H1 (cell line): ENCODE measurements at regions not wholly inside any gene's neighbourhood (a gene's known extent, or its start where the extent isn't known, plus 50 kb on each side); places are given as distances from the start of the nearest gene placed in this dataset.

Experiments used
- CREB1 ChIP-seq: IDR thresholded peaks from 2 replicates; pipeline ENCODE4 v1.6.1; 2012; ENCODE audit warnings: inconsistent platforms
- GABPA ChIP-seq: IDR thresholded peaks from 2 replicates; pipeline ENCODE4 v1.6.1; 2011; ENCODE audit warnings: mild to moderate bottlenecking, low read length, moderate library complexity, borderline replicate concordance; ENCODE audit not compliant: insufficient read depth
- JUND ChIP-seq: IDR thresholded peaks from 2 replicates; pipeline ENCODE4 v1.6.1; 2011; ENCODE audit warnings: mild to moderate bottlenecking, improper control_type of control experiment, low read length
- NRF1 ChIP-seq: IDR thresholded peaks from 2 replicates; pipeline ENCODE4 v1.6.1; 2011; ENCODE audit warnings: mild to moderate bottlenecking, low read depth, low read length, improper control_type of control experiment
- POLR2A ChIP-seq, 2 experiments: IDR thresholded peaks; 1 replicate in 1 of 2; 2 replicates in 1 of 2; pipeline ENCODE4 v1.6.1; 2011; ENCODE audit warnings: low read depth in 2 of 2, low read length in 2 of 2, mild to moderate bottlenecking in 2 of 2; ENCODE audit errors: control extremely low read depth in 1 of 2
- RAD21 ChIP-seq, 2 experiments: IDR thresholded peaks in 1 of 2; conservative IDR thresholded peaks in 1 of 2; 2 replicates each; pipeline ENCODE4 v1.6.1; 2011; ENCODE audit warnings: low read depth in 2 of 2, low read length in 2 of 2, improper control_type of control experiment in 1 of 2, inconsistent platforms in 1 of 2, mild to moderate bottlenecking in 1 of 2, moderate library complexity in 1 of 2
- SP1 ChIP-seq: IDR thresholded peaks from 2 replicates; pipeline ENCODE4 v1.6.1; 2011; ENCODE audit warnings: low read depth, low read length
- TBP ChIP-seq: IDR thresholded peaks from 2 replicates; pipeline ENCODE4 v1.6.1; 2011; ENCODE audit warnings: low read depth, low read length, improper control_type of control experiment
- TCF12 ChIP-seq: IDR thresholded peaks from 2 replicates; pipeline ENCODE4 v1.6.1; 2011; ENCODE audit warnings: low read depth, mild to moderate bottlenecking, low read length
- ZNF274 ChIP-seq: IDR thresholded peaks from 2 replicates; pipeline ENCODE4 v1.7.0; 2012; ENCODE audit warnings: low read length, borderline replicate concordance; ENCODE audit errors: extremely low read depth
- TF ChIP-seq, protein P1 (sequence below), 3 experiments: IDR thresholded peaks; 1 replicate in 2 of 3; 2 replicates in 1 of 3; pipeline versions ENCODE4 v1.5.1 to v1.6.1; 2011; ENCODE audit warnings: low read length in 3 of 3, mild to moderate bottlenecking in 3 of 3, inconsistent platforms in 2 of 3, low read depth in 1 of 3, moderate library complexity in 1 of 3; ENCODE audit not compliant: insufficient read depth in 1 of 3; ENCODE audit errors: control extremely low read depth in 1 of 3

DNA sequence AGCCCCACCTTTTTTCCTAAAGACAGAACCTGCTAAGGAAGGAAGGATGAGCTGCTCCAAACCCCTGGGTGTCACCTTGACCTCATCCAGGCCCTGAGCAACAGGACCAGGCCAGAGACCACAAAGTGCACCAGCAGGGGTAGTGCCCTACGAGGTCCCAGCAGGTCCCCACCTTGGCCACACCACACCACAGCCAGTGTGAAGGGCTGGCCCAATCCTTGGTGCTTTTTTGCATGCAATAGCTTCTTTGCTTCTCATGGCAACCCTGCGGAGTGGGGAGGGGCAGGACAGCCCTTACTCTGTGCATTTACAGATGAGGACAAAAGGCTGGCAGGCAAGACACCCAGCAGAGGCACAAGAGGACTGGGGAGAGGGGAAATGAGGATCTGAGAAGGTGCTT is 352.6 kb downstream of the BCL11B start:
- TF ChIP-seq, protein P1, sequence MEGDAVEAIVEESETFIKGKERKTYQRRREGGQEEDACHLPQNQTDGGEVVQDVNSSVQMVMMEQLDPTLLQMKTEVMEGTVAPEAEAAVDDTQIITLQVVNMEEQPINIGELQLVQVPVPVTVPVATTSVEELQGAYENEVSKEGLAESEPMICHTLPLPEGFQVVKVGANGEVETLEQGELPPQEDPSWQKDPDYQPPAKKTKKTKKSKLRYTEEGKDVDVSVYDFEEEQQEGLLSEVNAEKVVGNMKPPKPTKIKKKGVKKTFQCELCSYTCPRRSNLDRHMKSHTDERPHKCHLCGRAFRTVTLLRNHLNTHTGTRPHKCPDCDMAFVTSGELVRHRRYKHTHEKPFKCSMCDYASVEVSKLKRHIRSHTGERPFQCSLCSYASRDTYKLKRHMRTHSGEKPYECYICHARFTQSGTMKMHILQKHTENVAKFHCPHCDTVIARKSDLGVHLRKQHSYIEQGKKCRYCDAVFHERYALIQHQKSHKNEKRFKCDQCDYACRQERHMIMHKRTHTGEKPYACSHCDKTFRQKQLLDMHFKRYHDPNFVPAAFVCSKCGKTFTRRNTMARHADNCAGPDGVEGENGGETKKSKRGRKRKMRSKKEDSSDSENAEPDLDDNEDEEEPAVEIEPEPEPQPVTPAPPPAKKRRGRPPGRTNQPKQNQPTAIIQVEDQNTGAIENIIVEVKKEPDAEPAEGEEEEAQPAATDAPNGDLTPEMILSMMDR (IDR thresholded peaks at IDR 0.05; ENCODE audit: control extremely low read depth in 1 of 3, insufficient read depth in 1 of 3, low read depth in 1 of 3, low read length in 3 of 3): no peak
- TF ChIP-seq NRF1 (no peak), JUND (no peak), SP1 (no peak), CREB1 (no peak), ZNF274 (no peak), TCF12 (no peak), GABPA (no peak), RAD21 (IDR thresholded peaks at IDR 0.05 in 1 of 2, conservative IDR thresholded peaks at IDR 0.05 in 1 of 2; ENCODE audit: low read depth in 2 of 2, low read length in 2 of 2) (no peak), TBP (no peak), POLR2A (IDR thresholded peaks at IDR 0.05; ENCODE audit: control extremely low read depth in 1 of 2, low read depth in 2 of 2, low read length in 2 of 2) (no peak)
